K562 (cell line): ENCODE measurements at regions not wholly inside any gene's neighbourhood (a gene's known extent, or its start where the extent isn't known, plus 50 kb on each side); places are given as distances from the start of the nearest gene placed in this dataset.

Experiments
- ARNT ChIP-seq, 2 experiments: fragments of 450-650 bp; IDR thresholded peaks; 2 replicates each; pipeline ENCODE4 v1.6.1; 2016; ENCODE audit warnings: mild to moderate bottlenecking in 1 of 2
- CTCF ChIP-seq, 3 experiments: IDR thresholded peaks in 2 of 3; conservative IDR thresholded peaks in 1 of 3; 2 replicates each; pipeline ENCODE4 v1.5.1; 2011 to 2012; ENCODE audit warnings: low read length in 3 of 3, mild to moderate bottlenecking in 3 of 3, control low read depth in 2 of 3, improper control_type of control experiment in 1 of 3, inconsistent platforms in 1 of 3, low read depth in 1 of 3, mixed read lengths in 1 of 3, moderate library complexity in 1 of 3; ENCODE audit not compliant: insufficient read depth in 2 of 3
- GTF2F1 ChIP-seq: IDR thresholded peaks from 2 replicates; pipeline ENCODE4 v1.6.1; 2011; ENCODE audit warnings: low read depth, low read length, improper control_type of control experiment
- HNRNPUL1 ChIP-seq: fragments of 200-400 bp; formaldehyde crosslinking; IDR thresholded peaks from 2 replicates; pipeline ENCODE4 v1.6.1; 2017; ENCODE audit warnings: low read length
- KDM4B ChIP-seq, 2 experiments: fragments of 450-650 bp in 1 of 2; sonication (generic) in 1 of 2; IDR thresholded peaks; 2 replicates each; pipeline ENCODE4 v1.6.1; 2016 to 2017; ENCODE audit warnings: borderline replicate concordance in 2 of 2, antibody characterized with exemption in 1 of 2, low read depth in 1 of 2, mild to moderate bottlenecking in 1 of 2
- MAX ChIP-seq: sonication (generic); formaldehyde crosslinking; IDR thresholded peaks from 2 replicates; pipeline ENCODE4 v1.9.0; 2022; ENCODE audit warnings: mild to moderate bottlenecking, missing genetic modification reagents
- NR3C1 ChIP-seq: sonication (generic); formaldehyde crosslinking; IDR thresholded peaks from 2 replicates; pipeline ENCODE4 v1.8.1; 2022; ENCODE audit warnings: missing genetic modification reagents
- POLR2AphosphoS2 ChIP-seq: IDR thresholded peaks from 2 replicates; pipeline ENCODE4 v1.6.1; 2012; ENCODE audit warnings: low read length, improper control_type of control experiment
- RAD21 ChIP-seq, 2 experiments: fragments of 250-450 bp in 1 of 2; fragments of 450-650 bp in 1 of 2; sonication (Bioruptor Pico) in 1 of 2; formaldehyde crosslinking in 1 of 2; IDR thresholded peaks in 1 of 2; conservative IDR thresholded peaks in 1 of 2; 2 replicates each; pipeline versions ENCODE4 v1.4.0 to v1.8.0; 2020 to 2022; ENCODE audit warnings: mild to moderate bottlenecking in 2 of 2, moderate library complexity in 1 of 2
- SP1 ChIP-seq: sonication (generic); formaldehyde crosslinking; IDR thresholded peaks from 2 replicates; pipeline ENCODE4 v1.8.1; 2022; ENCODE audit warnings: mild to moderate bottlenecking, missing genetic modification reagents
- TAF1 ChIP-seq: IDR thresholded peaks from 2 replicates; pipeline ENCODE4 v1.6.1; 2011; ENCODE audit warnings: mild to moderate bottlenecking, low read length, moderate library complexity; ENCODE audit not compliant: insufficient read depth, control insufficient read depth, severe bottlenecking; ENCODE audit errors: extremely low read depth
- TCF7L2 ChIP-seq: fragments of 150-350 bp; IDR thresholded peaks from 2 replicates; pipeline ENCODE4 v1.6.1; 2016; ENCODE audit warnings: low read depth, mild to moderate bottlenecking, low read length, moderate library complexity
- ZNF12 ChIP-seq: sonication (generic); formaldehyde crosslinking; IDR thresholded peaks from 2 replicates; pipeline ENCODE4 v1.4.0; 2020; ENCODE audit warnings: mild to moderate bottlenecking, missing genetic modification reagents
- ZNF311 ChIP-seq: fragments of 250-450 bp; sonication (Bioruptor Pico); IDR thresholded peaks from 2 replicates; pipeline ENCODE4 v1.4.0; 2020; ENCODE audit warnings: mild to moderate bottlenecking, moderate library complexity

GRCh38 chr22:48250286-48250895 is 1487.9 kb downstream of the TBC1D22A start:
- TF ChIP-seq ARNT (IDR thresholded peaks at IDR 0.05) (no peak), HNRNPUL1 (no peak), SP1 (no peak), RAD21 (CRISPR knock-in tag; conservative IDR thresholded peaks at IDR 0.05 in 1 of 2, IDR thresholded peaks at IDR 0.05 in 1 of 2) (no peak), ZNF12 (CRISPR knock-in tag) (no peak), TCF7L2 (no peak), ZNF311 (CRISPR knock-in tag) (no peak), CTCF (IDR thresholded peaks at IDR 0.05 in 2 of 3, conservative IDR thresholded peaks at IDR 0.05 in 1 of 3; ENCODE audit: insufficient read depth in 2 of 3, low read depth in 1 of 3, low read length in 3 of 3) (no peak), GTF2F1 (no peak), KDM4B (IDR thresholded peaks at IDR 0.05; ENCODE audit: borderline replicate concordance in 2 of 2, low read depth in 1 of 2) (no peak), TAF1 (no peak), MAX (CRISPR knock-in tag) (no peak), POLR2AphosphoS2 (no peak), NR3C1 (CRISPR knock-in tag) (no peak)
